ENCODE measurements at regions not wholly inside any gene's neighbourhood (a gene's known extent, or its start where the extent isn't known, plus 50 kb on each side); places are given as distances from the start of the nearest gene placed in this dataset.

DNA sequence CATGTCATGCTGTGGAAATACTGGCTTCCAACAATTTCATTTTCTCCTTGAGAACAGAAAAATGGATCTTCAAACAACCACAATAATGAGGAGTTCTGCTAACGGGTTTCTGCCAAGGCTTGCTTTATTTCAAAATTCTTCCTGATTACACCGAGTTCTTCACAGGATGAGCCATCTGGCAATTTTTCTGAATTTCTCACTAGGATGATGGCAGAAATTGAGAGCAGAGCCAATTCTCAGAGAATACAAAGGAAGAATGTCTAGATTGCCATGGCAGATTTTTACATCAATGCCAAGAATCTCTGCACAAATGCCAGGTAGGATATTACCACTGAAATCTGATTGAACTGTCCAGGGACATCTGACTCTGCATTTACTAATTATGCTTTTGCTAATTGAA is 619.0 kb upstream of the CHRM3 start:
- Histone ChIP-seq H3K27me3 (no peaks in the 10 kb centered on the region), H3K4me1 (no peaks in the 10 kb centered on the region), H3K27ac (no peak overlapping the region), H3K36me3 (no peaks in the 10 kb centered on the region), H3K9me3 (peaks cover 0 to 49% (median 27%) of the 10 kb centered on the region in 11 donors), H3K4me3 (no peak overlapping the region)
- intact Hi-C loops (cut with DNase I) = no loop called here
- 74 to 87% methylated on average over 2 of the region's 2 CpGs for WGBS, 2 donors
- no peak for DNase-seq
- ATAC-seq = no peak
- TF ChIP-seq, protein P1, sequence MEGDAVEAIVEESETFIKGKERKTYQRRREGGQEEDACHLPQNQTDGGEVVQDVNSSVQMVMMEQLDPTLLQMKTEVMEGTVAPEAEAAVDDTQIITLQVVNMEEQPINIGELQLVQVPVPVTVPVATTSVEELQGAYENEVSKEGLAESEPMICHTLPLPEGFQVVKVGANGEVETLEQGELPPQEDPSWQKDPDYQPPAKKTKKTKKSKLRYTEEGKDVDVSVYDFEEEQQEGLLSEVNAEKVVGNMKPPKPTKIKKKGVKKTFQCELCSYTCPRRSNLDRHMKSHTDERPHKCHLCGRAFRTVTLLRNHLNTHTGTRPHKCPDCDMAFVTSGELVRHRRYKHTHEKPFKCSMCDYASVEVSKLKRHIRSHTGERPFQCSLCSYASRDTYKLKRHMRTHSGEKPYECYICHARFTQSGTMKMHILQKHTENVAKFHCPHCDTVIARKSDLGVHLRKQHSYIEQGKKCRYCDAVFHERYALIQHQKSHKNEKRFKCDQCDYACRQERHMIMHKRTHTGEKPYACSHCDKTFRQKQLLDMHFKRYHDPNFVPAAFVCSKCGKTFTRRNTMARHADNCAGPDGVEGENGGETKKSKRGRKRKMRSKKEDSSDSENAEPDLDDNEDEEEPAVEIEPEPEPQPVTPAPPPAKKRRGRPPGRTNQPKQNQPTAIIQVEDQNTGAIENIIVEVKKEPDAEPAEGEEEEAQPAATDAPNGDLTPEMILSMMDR (IDR thresholded peaks at IDR 0.05) = no peak

DNA sequence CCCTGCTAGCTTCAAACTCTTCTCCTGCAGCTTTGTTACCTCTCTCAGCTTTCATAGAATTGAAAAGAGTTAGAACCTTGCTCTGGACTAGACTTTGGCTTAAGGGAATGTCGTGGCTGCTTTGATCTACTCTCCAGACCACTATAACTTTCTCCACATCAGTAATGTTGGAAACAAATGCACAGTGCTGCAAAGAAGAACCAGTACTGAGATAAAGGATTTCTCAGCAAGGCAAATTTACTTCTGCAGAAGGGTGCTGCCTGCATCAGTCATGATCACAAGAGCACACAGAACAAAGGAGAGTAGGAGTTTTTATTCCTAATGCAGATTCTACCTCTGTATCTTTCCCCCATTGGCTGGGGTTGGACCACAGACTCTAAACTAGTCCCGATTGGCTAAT is 621.6 kb upstream of the CHRM3 start:
- Histone ChIP-seq H3K36me3 (no peaks in the 10 kb centered on the region), H3K27me3 (no peaks in the 10 kb centered on the region), H3K27ac (no peak overlapping the region), H3K4me1 (no peaks in the 10 kb centered on the region), H3K4me3 (no peak overlapping the region), H3K9me3 (peaks cover 0 to 66% (median 27%) of the 10 kb centered on the region in 11 donors)
- ATAC-seq = no peak
- TF ChIP-seq, protein P1 (IDR thresholded peaks at IDR 0.05) = no peak
- intact Hi-C loops (cut with DNase I) = no loop called here
- no peak for DNase-seq
- WGBS, 2 donors = 72 to 74% methylated on average over 2 of the region's 2 CpGs

DNA sequence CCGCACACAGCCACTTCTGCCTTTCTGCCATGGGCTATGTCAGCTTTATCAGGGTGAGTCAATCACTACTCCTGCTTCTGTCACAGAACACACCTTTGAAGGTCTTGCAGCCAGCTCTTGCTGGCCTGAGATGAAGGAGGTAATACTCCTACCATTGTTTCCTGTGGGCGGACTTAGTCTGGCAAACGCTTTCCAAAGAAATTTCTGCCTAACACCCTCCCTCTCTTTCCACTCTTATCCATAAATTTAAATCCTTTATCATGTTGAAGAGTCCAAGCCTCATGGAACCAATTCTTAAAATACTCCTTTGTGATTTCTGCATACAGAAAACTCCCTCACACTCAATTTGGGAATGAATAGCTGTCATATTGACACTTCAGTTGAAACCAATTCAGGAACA is 633.1 kb upstream of the CHRM3 start:
- TF ChIP-seq, protein P1 (IDR thresholded peaks at IDR 0.05) = no peak
- H3K9me3 ChIP-seq = peaks cover 0 to 18% (median 0%) of the 10 kb centered on the region in 11 donors
- H3K27ac ChIP-seq = no peak overlapping the region
- H3K27me3 ChIP-seq = no peaks in the 10 kb centered on the region
- DNase-seq (no peak), ATAC-seq (no peak)
- intact Hi-C loops (cut with DNase I) = no loop called here
- no peaks in the 10 kb centered on the region for H3K4me1 ChIP-seq
- no peak overlapping the region for H3K4me3 ChIP-seq
- no peaks in the 10 kb centered on the region for H3K36me3 ChIP-seq
- WGBS, 2 donors = 74 to 80% methylated on average over 3 of the region's 3 CpGs

DNA sequence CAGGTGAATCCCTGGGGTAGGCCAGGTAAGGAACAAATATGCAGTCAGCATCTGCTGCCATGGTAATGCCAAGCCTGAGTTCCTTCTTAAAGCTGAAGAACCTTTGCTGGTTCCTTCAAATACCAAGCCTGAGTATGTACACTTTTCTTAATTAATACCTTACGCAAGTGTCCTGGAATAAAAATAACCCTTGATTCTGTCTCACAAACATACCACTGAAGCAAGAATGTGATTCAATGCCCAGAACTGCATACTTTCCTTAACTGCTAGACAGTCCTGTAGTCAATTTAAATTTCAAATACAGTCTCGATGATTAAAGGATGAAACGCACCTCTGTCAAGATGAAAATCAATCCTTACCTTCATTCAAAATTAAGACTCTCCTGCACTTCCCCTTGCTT is 634.0 kb upstream of the CHRM3 start:
- peaks cover 0 to 27% (median 0%) of the 10 kb centered on the region in 11 donors for H3K9me3 ChIP-seq
- no peaks in the 10 kb centered on the region for H3K4me1 ChIP-seq
- no peaks in the 10 kb centered on the region for H3K27me3 ChIP-seq
- H3K36me3 ChIP-seq = no peaks in the 10 kb centered on the region
- H3K27ac ChIP-seq = no peak overlapping the region
- 87 to 91% methylated on average over 3 of the region's 3 CpGs for WGBS, 2 donors
- intact Hi-C loops (cut with DNase I) = no loop called here
- ATAC-seq (no peak), DNase-seq (no peak)
- H3K4me3 ChIP-seq = no peak overlapping the region
- TF ChIP-seq, protein P1 (IDR thresholded peaks at IDR 0.05) = no peak

Data from heart right ventricle (tissue), 16 donors.